GM18499 (cell line): ENCODE measurements at regions not wholly inside any gene's neighbourhood (a gene's known extent, or its start where the extent isn't known, plus 50 kb on each side); places are given as distances from the start of the nearest gene placed in this dataset.

Source experiments
- ATAC-seq: cut with Tn5 transposase; IDR thresholded peaks from one replicate; pipeline ENCODE4 v1.9.1; 2021; ENCODE audit warnings: moderate number of reproducible peaks; ENCODE audit not compliant: insufficient read depth, unreplicated experiment

- ATAC-seq = no peak
These were observed 55.7 kb upstream of the PICALM start for GRCh38 chr11:86124251-86125233.

GRCh38 chr11:86122773-86123172, 53.9 kb upstream of the PICALM start:
- ATAC-seq = no peak

- ATAC-seq = no peak
These were observed 51.9 kb upstream of the PICALM start for GRCh38 chr11:86120807-86121206.

- ATAC-seq = no peak
These were observed 51.0 kb upstream of the PICALM start for GRCh38 chr11:86119906-86120305.

GRCh38 chr11:86119077-86119476, 50.2 kb upstream of the PICALM start:
- ATAC-seq = no peak
